Peyer's patch (tissue), 4 donors: ENCODE measurements at regions not wholly inside any gene's neighbourhood (a gene's known extent, or its start where the extent isn't known, plus 50 kb on each side); places are given as distances from the start of the nearest gene placed in this dataset.
"Not testable (repeated sequence)": the region's sequence is repeated elsewhere in the genome, so short reads cannot be mapped to it uniquely, and the experiment has no call there.

ENCODE experiments used
- DNase-seq, 3 donors: peaks; one replicate each; pipeline ENCODE4 v3.0.0-alpha.2; 2017 to 2019
- H3K27ac ChIP-seq, 4 donors: fragments of 200-600 bp; sonication (generic); one replicate each; pipeline ENCODE4 v1.5.1; 2016 to 2019
- H3K27me3 ChIP-seq, 2 donors: fragments of 200-600 bp; sonication (generic); one replicate each; pipeline ENCODE4 v1.5.1; 2019
- H3K36me3 ChIP-seq, 3 donors: fragments of 200-600 bp; sonication (generic); one replicate each; pipeline ENCODE4 v1.5.1; 2016 to 2019
- H3K4me1 ChIP-seq, 4 donors: fragments of 200-600 bp; sonication (generic); one replicate each; pipeline ENCODE4 v1.5.1; 2016 to 2019
- H3K4me3 ChIP-seq, 4 donors: fragments of 200-600 bp; sonication (generic); 1 replicate in 3 of 4; 2 replicates in 1 of 4; pipeline ENCODE4 v1.5.1; 2016 to 2019; ENCODE audit warnings: mild to moderate bottlenecking in 1 of 4
- H3K9me3 ChIP-seq, 4 donors: fragments of 200-600 bp; sonication (generic); one replicate each; pipeline ENCODE4 v1.5.1; 2016 to 2019; ENCODE audit warnings: mild to moderate bottlenecking in 1 of 4
- POLR2A ChIP-seq, 2 donors: fragments of 450-650 bp; IDR thresholded peaks; one replicate each; pipeline ENCODE4 v1.5.1; 2017; ENCODE audit warnings: antibody characterized with exemption in 2 of 2, mild to moderate bottlenecking in 2 of 2, moderate library complexity in 2 of 2
- TF ChIP-seq, protein P1 (sequence below), 6 experiments: fragments of 450-650 bp in 4 of 6; fragments of 200-600 bp in 2 of 6; sonication (generic) in 1 of 6; IDR thresholded peaks; one replicate each; pipeline ENCODE4 v1.5.1; 2017 to 2019; ENCODE audit warnings: antibody characterized with exemption in 6 of 6, mild to moderate bottlenecking in 3 of 6, moderate library complexity in 1 of 6

DNA sequence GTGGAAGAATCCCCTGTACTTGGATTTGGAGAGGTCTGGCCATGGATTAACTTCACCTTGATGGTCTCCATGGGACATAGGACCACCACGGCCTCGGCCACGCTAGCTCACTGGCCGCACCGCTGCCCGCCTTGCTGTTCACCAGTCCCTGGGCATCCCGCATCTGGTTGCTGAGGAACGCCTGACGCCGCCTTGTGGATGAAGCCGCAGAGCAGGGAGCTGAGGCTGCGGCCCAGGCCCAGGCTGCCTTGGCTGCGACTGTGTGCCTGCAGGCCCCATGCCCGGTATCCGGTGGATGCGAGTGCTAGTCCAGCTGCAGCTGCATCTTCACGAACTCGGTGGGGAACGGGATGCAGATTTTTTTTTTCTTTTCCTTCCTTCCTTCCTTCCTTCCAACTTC, 1407.1 kb downstream of the UQCRFS1 start:
- DNase-seq: no peak

DNA sequence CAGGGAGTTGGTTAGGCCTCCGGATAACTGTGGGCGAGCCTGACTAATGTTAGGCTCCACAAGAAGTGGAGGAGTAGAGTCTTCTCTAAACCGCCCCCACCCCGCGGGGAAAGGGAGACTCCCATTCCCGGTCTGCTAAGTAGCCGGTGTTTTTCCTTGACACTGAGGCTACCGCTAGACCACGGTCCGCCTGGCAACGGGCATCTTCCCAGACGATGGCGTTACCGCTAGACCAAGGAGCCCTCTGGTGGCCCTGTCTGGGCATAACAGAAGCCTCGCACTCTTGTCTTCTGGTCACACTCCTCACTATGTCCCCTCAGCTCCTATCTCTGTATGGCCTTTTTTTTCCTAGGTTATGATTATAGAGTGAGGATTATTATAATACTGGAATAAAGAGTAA, 1410.7 kb downstream of the UQCRFS1 start:
- H3K27ac ChIP-seq, H3K4me3 ChIP-seq, H3K27me3 ChIP-seq, H3K4me1 ChIP-seq, H3K9me3 ChIP-seq, H3K36me3 ChIP-seq, DNase-seq: not testable (repeated sequence)

More for the DNA sequence above, 1407.1 kb downstream of the UQCRFS1 start:
- no peaks in the 10 kb centered on the region for H3K27me3 ChIP-seq
- H3K4me1 ChIP-seq: no peaks in the 10 kb centered on the region
- TF ChIP-seq, protein P1, sequence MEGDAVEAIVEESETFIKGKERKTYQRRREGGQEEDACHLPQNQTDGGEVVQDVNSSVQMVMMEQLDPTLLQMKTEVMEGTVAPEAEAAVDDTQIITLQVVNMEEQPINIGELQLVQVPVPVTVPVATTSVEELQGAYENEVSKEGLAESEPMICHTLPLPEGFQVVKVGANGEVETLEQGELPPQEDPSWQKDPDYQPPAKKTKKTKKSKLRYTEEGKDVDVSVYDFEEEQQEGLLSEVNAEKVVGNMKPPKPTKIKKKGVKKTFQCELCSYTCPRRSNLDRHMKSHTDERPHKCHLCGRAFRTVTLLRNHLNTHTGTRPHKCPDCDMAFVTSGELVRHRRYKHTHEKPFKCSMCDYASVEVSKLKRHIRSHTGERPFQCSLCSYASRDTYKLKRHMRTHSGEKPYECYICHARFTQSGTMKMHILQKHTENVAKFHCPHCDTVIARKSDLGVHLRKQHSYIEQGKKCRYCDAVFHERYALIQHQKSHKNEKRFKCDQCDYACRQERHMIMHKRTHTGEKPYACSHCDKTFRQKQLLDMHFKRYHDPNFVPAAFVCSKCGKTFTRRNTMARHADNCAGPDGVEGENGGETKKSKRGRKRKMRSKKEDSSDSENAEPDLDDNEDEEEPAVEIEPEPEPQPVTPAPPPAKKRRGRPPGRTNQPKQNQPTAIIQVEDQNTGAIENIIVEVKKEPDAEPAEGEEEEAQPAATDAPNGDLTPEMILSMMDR (IDR thresholded peaks at IDR 0.05): no peak
- TF ChIP-seq POLR2A (IDR thresholded peaks at IDR 0.05): no peak
- H3K4me3 ChIP-seq: no peak overlapping the region
- H3K27ac ChIP-seq: no peak overlapping the region
- H3K9me3 ChIP-seq: no peaks in the 10 kb centered on the region
- peaks cover 0 to 7% (median 0%) of the 10 kb centered on the region in 3 donors for H3K36me3 ChIP-seq

DNA sequence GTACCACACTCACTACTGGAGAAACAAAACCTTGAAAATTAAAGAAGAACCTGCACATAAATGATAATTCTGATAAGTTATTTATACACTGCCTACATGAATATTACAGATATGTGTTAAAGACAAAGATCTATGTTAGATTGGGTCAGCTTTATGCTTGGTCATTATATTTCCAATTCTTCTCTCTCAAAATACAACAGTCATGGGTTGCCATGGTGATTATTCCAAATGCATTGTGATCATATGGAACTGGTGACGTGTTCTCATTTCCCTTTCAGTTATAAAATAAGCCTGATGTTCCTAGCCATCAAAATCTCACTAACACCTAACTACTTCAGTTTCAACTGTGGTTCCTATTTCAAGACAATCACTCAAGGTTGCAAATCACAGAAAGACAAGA, 1416.4 kb downstream of the UQCRFS1 start:
- H3K4me3 ChIP-seq: no peak overlapping the region
- H3K27ac ChIP-seq: no peak overlapping the region
- DNase-seq: no peak
- no peaks in the 10 kb centered on the region for H3K9me3 ChIP-seq
- H3K36me3 ChIP-seq: no peaks in the 10 kb centered on the region
- H3K4me1 ChIP-seq: peaks cover 0 to 19% (median 3%) of the 10 kb centered on the region in 4 donors
- H3K27me3 ChIP-seq: no peaks in the 10 kb centered on the region
- TF ChIP-seq, protein P1 (IDR thresholded peaks at IDR 0.05): no peak
- no peak for TF ChIP-seq POLR2A (IDR thresholded peaks at IDR 0.05)

DNA sequence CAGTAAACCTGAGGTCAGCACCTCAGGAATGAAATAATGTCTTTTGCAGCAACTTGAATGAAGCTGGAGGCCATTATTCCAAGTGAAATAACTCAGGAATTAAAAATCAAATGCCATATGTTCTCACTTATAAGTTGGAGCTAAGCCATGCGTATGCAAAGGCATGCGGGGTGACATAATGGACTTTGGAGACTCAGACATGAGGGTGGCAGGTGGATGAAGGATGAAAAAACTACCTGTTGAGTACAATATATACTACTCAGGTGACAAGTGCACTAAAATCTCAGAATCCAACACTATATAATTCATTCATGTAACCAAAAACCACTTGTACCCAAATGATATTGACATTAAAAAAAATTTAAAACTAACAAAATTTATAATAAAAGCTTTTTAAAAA, 1416.9 kb downstream of the UQCRFS1 start:
- Histone ChIP-seq H3K4me3 (no peak overlapping the region), H3K36me3 (no peaks in the 10 kb centered on the region), H3K9me3 (no peaks in the 10 kb centered on the region), H3K27ac (no peak overlapping the region), H3K4me1 (peaks cover 0 to 19% (median 3%) of the 10 kb centered on the region in 4 donors), H3K27me3 (no peaks in the 10 kb centered on the region)
- TF ChIP-seq, protein P1 (IDR thresholded peaks at IDR 0.05): no peak
- TF ChIP-seq POLR2A (IDR thresholded peaks at IDR 0.05): no peak
- DNase-seq: no peak

DNA sequence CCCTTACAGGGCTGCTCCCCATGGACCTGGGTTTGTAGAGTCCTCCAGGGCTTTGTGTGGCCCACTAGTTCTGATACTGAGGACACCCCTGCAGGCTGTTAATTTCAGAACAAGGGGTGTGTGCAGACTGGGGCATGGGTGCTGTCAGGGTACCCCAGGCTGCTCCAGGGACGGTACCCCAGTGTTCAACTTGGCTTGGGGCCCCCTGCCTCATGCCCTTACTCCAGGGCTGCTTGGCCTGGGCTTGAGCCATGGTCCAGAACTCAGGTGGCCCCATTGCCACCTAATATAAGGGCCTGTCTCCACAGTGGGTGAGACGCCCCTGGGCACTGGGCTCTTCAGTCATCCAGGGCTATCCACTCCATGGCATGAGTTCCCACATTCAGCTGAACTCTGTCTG, 1417.6 kb downstream of the UQCRFS1 start:
- TF ChIP-seq, protein P1 (IDR thresholded peaks at IDR 0.05): no peak
- no peak for TF ChIP-seq POLR2A (IDR thresholded peaks at IDR 0.05)
- H3K36me3 ChIP-seq: no peaks in the 10 kb centered on the region
- DNase-seq: no peak
- no peak overlapping the region for H3K27ac ChIP-seq
- H3K4me1 ChIP-seq: peaks cover 0 to 19% (median 3%) of the 10 kb centered on the region in 4 donors
- peak overlapping the region in 1 of 4 donors; percentile 72 for H3K4me3 ChIP-seq
- no peaks in the 10 kb centered on the region for H3K9me3 ChIP-seq
- H3K27me3 ChIP-seq: no peaks in the 10 kb centered on the region

DNA sequence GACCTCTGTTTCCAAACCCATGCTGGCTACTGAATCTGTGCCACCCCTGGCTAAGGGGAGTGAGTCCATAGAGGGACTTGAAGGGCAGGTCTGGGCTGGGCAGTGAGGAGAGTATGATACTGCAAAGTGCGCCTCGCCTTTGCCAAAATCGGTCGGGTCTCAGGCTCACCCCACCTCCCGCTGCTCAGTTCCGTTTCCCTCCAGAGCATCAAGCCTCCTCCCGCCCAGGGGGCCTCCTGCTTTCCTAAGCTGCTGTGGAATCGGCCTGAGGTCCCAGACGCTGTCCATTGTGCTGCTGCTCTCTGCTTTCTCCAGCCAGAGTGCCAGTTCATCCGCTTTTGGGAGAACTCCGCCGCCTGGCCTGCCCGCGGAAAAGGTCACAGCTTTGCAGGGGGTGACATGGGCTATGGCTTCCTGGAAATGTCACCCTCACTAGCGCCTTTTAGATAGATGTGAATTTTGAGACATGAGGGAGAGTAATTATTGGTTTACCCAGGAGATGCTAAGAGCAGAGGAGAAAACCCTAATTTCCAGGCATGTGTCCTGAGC, 1418.4 kb downstream of the UQCRFS1 start:
- DNase-seq: no peak
- Histone ChIP-seq H3K9me3 (no peaks in the 10 kb centered on the region), H3K27me3 (no peaks in the 10 kb centered on the region), H3K4me1 (peaks cover 0 to 19% (median 3%) of the 10 kb centered on the region in 4 donors), H3K27ac (peak overlapping the region; percentile 76 to 93 (median 87)), H3K36me3 (no peaks in the 10 kb centered on the region), H3K4me3 (peak overlapping the region; percentile 57 to 81 (median 72))
- no peak for TF ChIP-seq POLR2A (IDR thresholded peaks at IDR 0.05)
- TF ChIP-seq, protein P1 (IDR thresholded peaks at IDR 0.05): no peak
